Nephron progenitor cell (in vitro differentiated cells): ENCODE measurements at regions not wholly inside any gene's neighbourhood (a gene's known extent, or its start where the extent isn't known, plus 50 kb on each side); places are given as distances from the start of the nearest gene placed in this dataset.
A peak's percentile ranks its signal among the peaks of the same experiment; 100 is the strongest.

Experiments used
- DNase-seq: peaks from one replicate; pipeline ENCODE4 v3.0.0; 2021
- H3K27ac Mint-ChIP-seq: 2 replicates; pipeline ENCODE4 v1.8.0; 2021; ENCODE audit warnings: mild to moderate bottlenecking, moderate library complexity, mixed read lengths
- H3K27me3 Mint-ChIP-seq: 2 replicates; pipeline ENCODE4 v1.8.0; 2021; ENCODE audit warnings: mild to moderate bottlenecking, low read depth, mixed read lengths; ENCODE audit not compliant: poor library complexity
- H3K36me3 Mint-ChIP-seq: 2 replicates; pipeline ENCODE4 v1.8.0; 2021; ENCODE audit warnings: low read depth, mixed read lengths
- H3K4me1 Mint-ChIP-seq: 2 replicates; pipeline ENCODE4 v1.8.0; 2021; ENCODE audit warnings: mixed read lengths
- H3K4me3 Mint-ChIP-seq: 2 replicates; pipeline ENCODE4 v1.8.0; 2021; ENCODE audit warnings: mild to moderate bottlenecking, moderate library complexity, mixed read lengths
- H3K9me3 Mint-ChIP-seq: 2 replicates; pipeline ENCODE4 v1.8.0; 2021; ENCODE audit warnings: mild to moderate bottlenecking, moderate library complexity, mixed read lengths
- TF ChIP-seq, protein P1 (sequence below): fragments of 200-600 bp; sonication (generic); IDR thresholded peaks from 2 replicates; pipeline ENCODE4 v1.5.0; 2021; ENCODE audit warnings: antibody characterized with exemption

DNA sequence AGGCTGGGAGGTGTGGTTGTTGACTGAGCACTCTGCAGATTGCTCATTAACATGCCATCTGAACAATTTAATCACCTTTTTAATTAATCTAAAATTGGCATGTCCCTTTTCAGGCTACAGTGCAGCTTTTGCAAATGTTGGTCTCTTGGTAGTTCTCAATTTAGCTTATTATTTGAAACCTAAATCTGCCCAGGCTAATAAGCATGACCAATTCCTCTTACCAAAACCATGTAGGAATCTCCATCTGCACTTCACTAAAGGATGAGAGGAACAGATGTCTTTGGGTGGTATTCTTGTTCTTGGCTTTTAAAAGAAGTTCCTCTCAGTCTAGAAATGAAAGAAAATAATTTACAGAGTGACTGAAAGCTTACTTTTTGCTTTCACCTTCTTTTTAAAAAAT, 190.1 kb upstream of the RMST start:
- Mint-ChIP-seq H3K36me3 (peaks cover 18% of the 10 kb centered on the region), H3K4me1 (peaks cover 42% of the 10 kb centered on the region), H3K27ac (no peak overlapping the region), H3K27me3 (no peaks in the 10 kb centered on the region), H3K4me3 (no peak overlapping the region), H3K9me3 (peaks cover 38% of the 10 kb centered on the region)
- TF ChIP-seq, protein P1, sequence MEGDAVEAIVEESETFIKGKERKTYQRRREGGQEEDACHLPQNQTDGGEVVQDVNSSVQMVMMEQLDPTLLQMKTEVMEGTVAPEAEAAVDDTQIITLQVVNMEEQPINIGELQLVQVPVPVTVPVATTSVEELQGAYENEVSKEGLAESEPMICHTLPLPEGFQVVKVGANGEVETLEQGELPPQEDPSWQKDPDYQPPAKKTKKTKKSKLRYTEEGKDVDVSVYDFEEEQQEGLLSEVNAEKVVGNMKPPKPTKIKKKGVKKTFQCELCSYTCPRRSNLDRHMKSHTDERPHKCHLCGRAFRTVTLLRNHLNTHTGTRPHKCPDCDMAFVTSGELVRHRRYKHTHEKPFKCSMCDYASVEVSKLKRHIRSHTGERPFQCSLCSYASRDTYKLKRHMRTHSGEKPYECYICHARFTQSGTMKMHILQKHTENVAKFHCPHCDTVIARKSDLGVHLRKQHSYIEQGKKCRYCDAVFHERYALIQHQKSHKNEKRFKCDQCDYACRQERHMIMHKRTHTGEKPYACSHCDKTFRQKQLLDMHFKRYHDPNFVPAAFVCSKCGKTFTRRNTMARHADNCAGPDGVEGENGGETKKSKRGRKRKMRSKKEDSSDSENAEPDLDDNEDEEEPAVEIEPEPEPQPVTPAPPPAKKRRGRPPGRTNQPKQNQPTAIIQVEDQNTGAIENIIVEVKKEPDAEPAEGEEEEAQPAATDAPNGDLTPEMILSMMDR: no peak
- DNase-seq: no peak

DNA sequence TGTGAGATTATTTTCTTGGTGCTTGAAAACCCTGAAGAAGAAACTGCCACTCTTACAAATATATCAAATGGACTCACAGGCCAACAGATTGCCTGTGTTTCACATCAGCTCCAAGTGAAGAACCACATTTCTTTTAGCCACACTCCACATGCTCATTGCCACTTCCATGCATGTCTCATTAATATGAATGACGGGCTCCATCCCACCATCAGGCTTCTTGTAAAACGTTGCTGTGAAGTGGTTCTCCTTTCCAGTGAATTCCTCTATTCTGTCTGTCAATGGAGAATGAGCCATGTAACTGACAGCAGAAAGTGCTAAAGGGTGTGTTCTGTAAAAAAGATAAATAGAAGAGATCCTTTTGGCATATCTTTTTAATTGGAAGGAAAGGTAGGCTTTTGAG, 188.2 kb upstream of the RMST start:
- peaks cover 10% of the 10 kb centered on the region for H3K36me3 Mint-ChIP-seq
- peaks cover 37% of the 10 kb centered on the region for H3K4me1 Mint-ChIP-seq
- TF ChIP-seq, protein P1: no peak
- no peak for DNase-seq
- H3K4me3 Mint-ChIP-seq: no peak overlapping the region
- peaks cover 24% of the 10 kb centered on the region for H3K9me3 Mint-ChIP-seq
- peaks cover 3% of the 10 kb centered on the region for H3K27me3 Mint-ChIP-seq
- H3K27ac Mint-ChIP-seq: no peak overlapping the region

DNA sequence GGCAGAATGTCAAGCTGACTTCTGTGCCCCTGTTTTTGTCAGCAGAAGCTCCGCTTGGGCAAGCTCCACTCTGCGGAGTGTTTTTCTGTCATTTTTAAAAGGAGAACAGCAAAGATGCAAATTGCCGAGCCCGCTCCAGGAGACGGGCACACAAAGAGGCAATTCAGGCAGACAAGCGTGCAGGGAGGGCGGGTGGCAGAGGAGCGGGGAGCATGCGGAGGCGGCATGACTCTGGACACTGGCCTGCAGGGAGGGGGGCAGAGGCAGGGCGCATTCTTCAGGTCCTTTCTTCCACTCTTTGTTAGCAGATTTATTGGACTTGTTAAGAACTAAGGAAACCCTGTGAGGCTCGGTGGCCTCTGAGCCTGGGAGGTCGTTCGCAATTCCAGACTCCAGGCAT, 187.3 kb upstream of the RMST start:
- Mint-ChIP-seq H3K27me3 (peaks cover 4% of the 10 kb centered on the region), H3K36me3 (peaks cover 10% of the 10 kb centered on the region), H3K4me3 (peak overlapping the region; percentile 70), H3K27ac (peak overlapping the region; percentile 96), H3K9me3 (peaks cover 24% of the 10 kb centered on the region), H3K4me1 (peaks cover 37% of the 10 kb centered on the region)
- TF ChIP-seq, protein P1: no peak
- peak; percentile 66 for DNase-seq

DNA sequence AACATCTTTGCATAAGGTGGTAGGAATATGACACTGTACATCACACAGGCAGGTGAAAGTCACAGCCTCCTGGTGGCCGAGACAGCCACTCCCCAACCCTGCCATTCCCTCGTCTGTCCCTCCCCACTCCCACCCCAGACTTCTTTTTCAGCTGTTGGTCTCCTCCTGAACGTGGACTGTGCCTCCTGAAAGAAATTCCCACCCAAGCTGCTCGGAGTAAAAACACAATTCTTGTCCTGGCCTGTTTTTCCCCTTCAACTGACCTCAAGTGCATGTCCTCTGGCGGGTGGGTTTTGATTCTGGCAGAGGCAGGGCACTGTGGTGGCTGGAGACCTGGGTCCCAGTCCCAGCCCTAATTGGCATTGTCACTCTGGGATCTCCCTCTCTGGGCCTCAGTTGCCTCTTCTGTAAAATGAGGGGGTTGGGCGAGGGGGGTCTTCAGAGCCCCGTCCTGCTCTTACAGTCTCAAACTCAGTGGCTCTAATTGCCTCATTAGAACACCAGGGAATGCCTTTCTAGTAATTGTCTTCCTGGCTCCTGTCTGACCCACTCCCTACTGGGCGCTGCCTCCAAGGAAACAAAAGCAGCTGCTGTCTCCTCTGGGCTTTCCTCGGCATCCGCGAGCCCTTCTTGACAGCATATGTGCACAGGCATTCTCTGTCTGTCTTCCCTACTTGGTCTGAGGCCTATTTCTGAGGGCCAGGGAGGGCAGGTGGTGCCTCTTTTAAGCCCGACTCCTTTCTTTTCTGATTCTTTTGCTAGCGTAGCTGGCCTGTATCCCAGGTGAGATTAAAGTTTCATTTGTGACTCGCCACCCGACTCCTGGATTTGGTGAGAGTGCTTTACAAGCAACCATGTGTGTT, 186.6 kb upstream of the RMST start:
- Mint-ChIP-seq H3K27me3 (peaks cover 7% of the 10 kb centered on the region), H3K9me3 (peaks cover 18% of the 10 kb centered on the region), H3K4me1 (peaks cover 32% of the 10 kb centered on the region), H3K27ac (peak overlapping the region; percentile 77), H3K36me3 (peaks cover 4% of the 10 kb centered on the region), H3K4me3 (peak overlapping the region; percentile 70)
- DNase-seq: peak; percentile 9
- TF ChIP-seq, protein P1: no peak

DNA sequence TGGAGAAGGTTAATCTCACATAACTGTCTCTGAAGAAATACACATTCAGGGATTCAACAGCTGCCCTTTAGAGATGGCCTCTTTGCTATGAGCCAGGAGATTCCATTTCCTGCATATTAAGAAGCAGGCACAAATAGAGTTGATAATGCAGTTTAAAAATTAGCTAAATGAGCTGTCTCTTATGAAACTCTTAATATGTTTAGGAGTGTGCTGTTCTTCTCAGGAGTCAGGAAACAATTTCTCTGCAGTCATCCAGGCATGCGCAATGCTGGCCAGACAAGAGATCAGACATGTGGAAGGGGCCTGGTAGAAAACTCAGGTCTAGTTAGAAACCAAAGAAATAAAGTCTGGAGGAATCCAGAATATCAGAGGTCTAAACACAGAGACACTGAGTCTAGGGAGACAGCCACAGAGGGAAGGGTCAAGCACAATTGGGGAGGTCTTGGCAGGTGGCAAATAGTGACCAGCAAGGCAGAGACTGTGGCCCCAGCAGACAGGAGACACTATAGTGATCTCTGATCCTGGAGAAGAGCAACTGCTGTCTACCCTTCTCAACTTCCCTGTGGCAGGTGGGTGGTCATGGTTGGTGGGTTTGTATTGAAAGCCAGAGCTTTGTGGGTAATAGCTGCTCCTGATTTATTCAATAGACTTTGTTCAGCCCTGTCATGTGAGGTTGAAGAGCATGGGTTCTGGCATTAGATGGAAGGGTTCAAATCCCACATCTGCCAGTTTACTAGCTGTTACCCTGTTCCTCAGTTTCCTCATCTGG, 185.8 kb upstream of the RMST start:
- H3K27me3 Mint-ChIP-seq: peaks cover 7% of the 10 kb centered on the region
- DNase-seq: no peak
- TF ChIP-seq, protein P1: no peak
- peaks cover 4% of the 10 kb centered on the region for H3K36me3 Mint-ChIP-seq
- no peak overlapping the region for H3K4me3 Mint-ChIP-seq
- H3K27ac Mint-ChIP-seq: peak overlapping the region; percentile 77
- peaks cover 10% of the 10 kb centered on the region for H3K9me3 Mint-ChIP-seq
- peaks cover 32% of the 10 kb centered on the region for H3K4me1 Mint-ChIP-seq
